CD4-positive, alpha-beta T cell (primary cell): ENCODE measurements at regions not wholly inside any gene's neighbourhood (a gene's known extent, or its start where the extent isn't known, plus 50 kb on each side); places are given as distances from the start of the nearest gene placed in this dataset.

Source experiments
- ATAC-seq: fragments of 200-7000 bp; cut with Tn5 transposase; one replicate; pipeline ENCODE4 v1.10.0; 2022; ENCODE audit warnings: mild to moderate bottlenecking; ENCODE audit not compliant: poor library complexity
- CTCF ChIA-PET: fragments of 350-600 bp; sonication (Branson Sonifier 250); formaldehyde crosslinking; loops from one replicate; lab custom pipeline; 2021; ENCODE audit warnings: antibody characterized with exemption, inconsistent platforms; lab: Charles Lee
- POLR2A ChIA-PET: fragments of 350-600 bp; sonication (Branson Sonifier 250); formaldehyde crosslinking; loops from one replicate; lab custom pipeline; 2021; ENCODE audit warnings: antibody characterized with exemption, inconsistent platforms; lab: Charles Lee
- DNase-seq, 14 experiments: peaks; one replicate each; pipeline ENCODE4 v3.0.0-alpha.2; 2013 to 2020; ENCODE audit warnings: mixed read lengths in 2 of 14
- H3K27ac ChIP-seq, 2 donors: one replicate each; pipeline versions ENCODE4 v1.5.1 to v1.7.0; 2013; ENCODE audit warnings: low read length in 2 of 2, low read depth in 1 of 2, mild to moderate bottlenecking in 1 of 2
- H3K27me3 ChIP-seq, 2 experiments: 1 replicate in 1 of 2; 2 replicates in 1 of 2; pipeline versions ENCODE4 v1.6.1 to v1.7.0; 2013; ENCODE audit warnings: low read length in 2 of 2, control low read depth in 1 of 2, mild to moderate bottlenecking in 1 of 2, moderate library complexity in 1 of 2; ENCODE audit not compliant: insufficient read depth in 2 of 2, control insufficient read depth in 1 of 2
- H3K36me3 ChIP-seq: one replicate; pipeline ENCODE4 v1.6.1; 2013; ENCODE audit warnings: low read length, control low read depth; ENCODE audit not compliant: insufficient read depth
- H3K4me1 ChIP-seq: one replicate; pipeline ENCODE4 v1.6.1; 2013; ENCODE audit warnings: low read length, control low read depth; ENCODE audit not compliant: insufficient read depth
- H3K4me3 ChIP-seq: one replicate; pipeline ENCODE4 v1.5.1; 2013; ENCODE audit warnings: mild to moderate bottlenecking, low read length, moderate library complexity
- H3K9me3 ChIP-seq, 2 experiments: 1 replicate in 1 of 2; 2 replicates in 1 of 2; pipeline versions ENCODE4 v1.6.1 to v1.7.0; 2013; ENCODE audit warnings: low read length in 2 of 2, mild to moderate bottlenecking in 2 of 2, control low read depth in 1 of 2, moderate library complexity in 1 of 2; ENCODE audit not compliant: control insufficient read depth in 1 of 2, insufficient read depth in 1 of 2
- H3K27ac Mint-ChIP-seq: one replicate; pipeline ENCODE4 v1.8.0; 2020; ENCODE audit warnings: mixed read lengths
- H3K27me3 Mint-ChIP-seq: one replicate; pipeline ENCODE4 v1.8.0; 2021; ENCODE audit warnings: mixed read lengths
- H3K36me3 Mint-ChIP-seq: one replicate; pipeline ENCODE4 v1.8.0; 2021; ENCODE audit warnings: low read depth, mixed read lengths
- H3K4me1 Mint-ChIP-seq: one replicate; pipeline ENCODE4 v1.8.0; 2021; ENCODE audit warnings: low read depth, mixed read lengths
- H3K4me3 Mint-ChIP-seq: one replicate; pipeline ENCODE4 v1.8.0; 2020; ENCODE audit warnings: mild to moderate bottlenecking, mixed read lengths
- H3K9me3 Mint-ChIP-seq: one replicate; pipeline ENCODE4 v1.8.0; 2020; ENCODE audit warnings: mixed read lengths
- CTCF ChIP-seq: fragments of 200-600 bp; IDR thresholded peaks from one replicate; pipeline ENCODE4 v1.8.0; 2022; ENCODE audit warnings: antibody characterized with exemption, mild to moderate bottlenecking
- intact Hi-C, 2 experiments: fragments of 100-400 bp; cut with DNase I in 1 of 2; cut with micrococcal nuclease in 1 of 2; formaldehyde crosslinking; loops; one replicate each; pipeline versions ENCODE4 v1.15.1 to v1.9.0; 2023 to 2025; cut with DNase I, micrococcal nuclease

- POLR2A ChIA-PET = no interaction called here
- Histone ChIP-seq H3K4me1 (no peaks in the 10 kb centered on the region), H3K36me3 (no peaks in the 10 kb centered on the region), H3K27me3 (no peaks in the 10 kb centered on the region), H3K27ac (no peak overlapping the region), H3K9me3 (no peaks in the 10 kb centered on the region), H3K4me3 (no peak overlapping the region)
- no peak for TF ChIP-seq CTCF
- no peak for DNase-seq
- Mint-ChIP-seq H3K36me3 (no peaks in the 10 kb centered on the region), H3K4me1 (no peaks in the 10 kb centered on the region), H3K4me3 (no peak overlapping the region), H3K9me3 (no peaks in the 10 kb centered on the region), H3K27ac (no peak overlapping the region), H3K27me3 (no peaks in the 10 kb centered on the region)
- CTCF ChIA-PET = no interaction called here
- ATAC-seq = no peak
- intact Hi-C loops = no loop called here
Measured at GRCh38 chrX:134747006-134747405, 50.0 kb downstream of the PABIR2 start.

GRCh38 chrX:134746410-134746785 lies 50.6 kb downstream of the PABIR2 start:
- DNase-seq (no peak), ATAC-seq (no peak)
- Mint-ChIP-seq H3K4me3 (no peak overlapping the region), H3K36me3 (no peaks in the 10 kb centered on the region), H3K4me1 (no peaks in the 10 kb centered on the region), H3K27me3 (no peaks in the 10 kb centered on the region), H3K9me3 (no peaks in the 10 kb centered on the region), H3K27ac (no peak overlapping the region)
- H3K36me3 ChIP-seq = no peaks in the 10 kb centered on the region
- no peak overlapping the region for H3K27ac ChIP-seq
- POLR2A ChIA-PET = no interaction called here
- no peaks in the 10 kb centered on the region for H3K4me1 ChIP-seq
- no peak overlapping the region for H3K4me3 ChIP-seq
- intact Hi-C loops = no loop called here
- no peaks in the 10 kb centered on the region for H3K9me3 ChIP-seq
- CTCF ChIA-PET = no interaction called here
- TF ChIP-seq CTCF = no peak
- no peaks in the 10 kb centered on the region for H3K27me3 ChIP-seq

- Mint-ChIP-seq H3K36me3 (no peaks in the 10 kb centered on the region), H3K9me3 (no peaks in the 10 kb centered on the region), H3K4me1 (no peaks in the 10 kb centered on the region), H3K27me3 (no peaks in the 10 kb centered on the region), H3K4me3 (no peak overlapping the region), H3K27ac (no peak overlapping the region)
- Histone ChIP-seq H3K4me3 (no peak overlapping the region), H3K27ac (no peak overlapping the region), H3K36me3 (no peaks in the 10 kb centered on the region), H3K9me3 (no peaks in the 10 kb centered on the region), H3K4me1 (no peaks in the 10 kb centered on the region), H3K27me3 (no peaks in the 10 kb centered on the region)
- POLR2A ChIA-PET = no interaction called here
- no peak for TF ChIP-seq CTCF
- ATAC-seq (no peak), DNase-seq (no peak)
- intact Hi-C loops = no loop called here
- CTCF ChIA-PET = no interaction called here
Measured at GRCh38 chrX:134745636-134746409, 51.2 kb downstream of the PABIR2 start.
